GM19328 (cell line): ENCODE measurements at regions not wholly inside any gene's neighbourhood (a gene's known extent, or its start where the extent isn't known, plus 50 kb on each side); places are given as distances from the start of the nearest gene placed in this dataset.
A peak's percentile ranks its signal among the peaks of the same experiment; 100 is the strongest.
"Not testable (repeated sequence)": the region's sequence is repeated elsewhere in the genome, so short reads cannot be mapped to it uniquely, and the experiment has no call there.

Experiments
- ATAC-seq: cut with Tn5 transposase; IDR thresholded peaks from one replicate; pipeline ENCODE4 v1.9.1; 2021; ENCODE audit warnings: mild to moderate bottlenecking, moderate library complexity; ENCODE audit not compliant: unreplicated experiment

GRCh38 chr3:519026-519425, 322.5 kb downstream of the CHL1 start:
- ATAC-seq, result no peak

GRCh38 chr3:522888-523287, 326.3 kb downstream of the CHL1 start:
- ATAC-seq, result no peak

- ATAC-seq, result no peak
Measured at GRCh38 chr3:525415-525814, 328.9 kb downstream of the CHL1 start.

GRCh38 chr3:535566-536416, 339.2 kb downstream of the CHL1 start:
- ATAC-seq, result no peak

GRCh38 chr3:536417-536813, 339.9 kb downstream of the CHL1 start:
- no peak for ATAC-seq

- ATAC-seq, result no peak
Measured at GRCh38 chr3:541062-541801, 344.7 kb downstream of the CHL1 start.

GRCh38 chr3:542021-542420, 345.5 kb downstream of the CHL1 start:
- ATAC-seq, result no peak

- no peak for ATAC-seq
Measured at GRCh38 chr3:549636-550035, 353.1 kb downstream of the CHL1 start.

GRCh38 chr3:550471-550870, 353.9 kb downstream of the CHL1 start:
- no peak for ATAC-seq

- peak; percentile 83 for ATAC-seq
Measured at GRCh38 chr3:557972-558371, 361.4 kb downstream of the CHL1 start.

GRCh38 chr3:567488-568185, 371.1 kb downstream of the CHL1 start:
- ATAC-seq, result no peak

GRCh38 chr3:579529-579928, 383.0 kb downstream of the CHL1 start:
- ATAC-seq, result not testable (repeated sequence)

- ATAC-seq, result not testable (repeated sequence)
Measured at GRCh38 chr3:589066-589465, 392.5 kb downstream of the CHL1 start.

- not testable (repeated sequence) for ATAC-seq
Measured at GRCh38 chr3:597304-597703, 400.7 kb downstream of the CHL1 start.

GRCh38 chr3:597746-598145, 401.2 kb downstream of the CHL1 start:
- not testable (repeated sequence) for ATAC-seq

- ATAC-seq, result not testable (repeated sequence)
Measured at GRCh38 chr3:607480-607879, 410.9 kb downstream of the CHL1 start.

- no peak for ATAC-seq
Measured at GRCh38 chr3:621714-622113, 425.2 kb downstream of the CHL1 start.

GRCh38 chr3:622314-622713, 425.8 kb downstream of the CHL1 start:
- no peak for ATAC-seq

- ATAC-seq, result no peak
Measured at GRCh38 chr3:623914-624545, 427.5 kb downstream of the CHL1 start.

GRCh38 chr3:632571-633170, 436.1 kb downstream of the CHL1 start:
- ATAC-seq, result no peak

- ATAC-seq, result no peak
Measured at GRCh38 chr3:634511-634910, 437.9 kb downstream of the CHL1 start.
